Muscle of back (tissue), 3 donors: ENCODE measurements at regions not wholly inside any gene's neighbourhood (a gene's known extent, or its start where the extent isn't known, plus 50 kb on each side); places are given as distances from the start of the nearest gene placed in this dataset.

Source experiments
- DNase-seq, 3 donors: peaks; one replicate each; pipeline versions ENCODE4 v3.0.0 to v3.0.0-alpha.2; 2013

DNA sequence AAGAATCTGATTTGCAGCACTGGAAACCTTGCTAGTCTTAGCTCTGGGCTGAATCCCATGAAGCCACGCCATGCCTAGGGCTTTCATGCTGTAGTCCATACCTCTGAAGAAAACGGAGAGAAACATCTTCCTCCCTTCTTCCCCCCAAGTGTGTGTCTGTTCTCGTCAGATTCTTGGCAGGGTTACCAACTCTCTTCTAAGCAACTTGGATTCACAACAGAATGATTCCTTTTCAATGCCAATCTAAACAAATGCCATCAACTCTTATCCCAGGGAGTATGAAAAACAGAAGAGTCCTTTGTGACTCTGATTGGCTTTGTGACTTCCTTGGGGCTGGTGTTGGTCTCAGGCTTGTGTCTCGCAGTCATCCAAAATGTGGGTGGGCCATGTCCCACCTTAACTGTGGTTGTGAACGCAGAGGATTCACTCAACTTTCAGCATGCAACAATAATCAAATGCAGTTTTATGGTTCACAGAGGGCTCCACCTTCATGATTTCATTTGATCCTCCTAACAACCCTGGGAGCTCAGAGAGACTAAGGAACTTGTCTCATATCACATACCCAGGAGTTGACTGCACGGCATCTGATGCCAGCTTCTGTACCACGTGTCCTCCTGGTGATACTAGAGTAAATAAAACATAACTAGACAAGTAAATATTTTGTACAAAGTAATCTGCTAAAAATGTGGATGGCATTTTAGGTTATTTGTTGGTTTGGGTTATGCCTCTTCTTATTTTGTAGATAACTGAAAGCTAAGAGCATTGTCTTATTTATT lies 186.0 kb upstream of the TNP1 start:
- no peak for DNase-seq

GRCh38 chr2:217040099-217040498 lies 180.2 kb upstream of the TNP1 start:
- no peak for DNase-seq

- no peak for DNase-seq
Measured at GRCh38 chr2:217038001-217038400, 178.1 kb upstream of the TNP1 start.

GRCh38 chr2:217037353-217037752 lies 177.5 kb upstream of the TNP1 start:
- DNase-seq: no peak

DNA sequence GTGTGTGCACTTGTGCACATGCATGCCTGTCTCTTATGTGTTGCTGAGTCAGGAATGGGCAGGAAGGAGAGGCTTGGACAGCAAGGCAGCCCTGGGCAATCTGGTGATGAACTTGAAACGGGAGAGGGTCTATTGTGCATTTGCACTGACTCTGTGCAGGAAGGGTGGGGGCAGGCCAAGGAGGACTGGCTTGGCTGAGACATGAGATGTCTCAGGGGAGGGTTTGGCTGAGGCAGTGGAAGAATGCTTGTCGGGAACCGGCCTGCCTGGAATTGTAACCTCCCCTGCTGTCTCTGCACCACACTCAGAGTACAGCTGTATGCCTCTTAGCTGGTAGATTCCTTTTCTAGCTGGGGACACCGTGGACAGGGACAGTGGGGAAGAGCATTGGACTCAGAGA lies 176.1 kb upstream of the TNP1 start:
- DNase-seq: peak in 2 of 3 donors; percentile 66 to 87

DNA sequence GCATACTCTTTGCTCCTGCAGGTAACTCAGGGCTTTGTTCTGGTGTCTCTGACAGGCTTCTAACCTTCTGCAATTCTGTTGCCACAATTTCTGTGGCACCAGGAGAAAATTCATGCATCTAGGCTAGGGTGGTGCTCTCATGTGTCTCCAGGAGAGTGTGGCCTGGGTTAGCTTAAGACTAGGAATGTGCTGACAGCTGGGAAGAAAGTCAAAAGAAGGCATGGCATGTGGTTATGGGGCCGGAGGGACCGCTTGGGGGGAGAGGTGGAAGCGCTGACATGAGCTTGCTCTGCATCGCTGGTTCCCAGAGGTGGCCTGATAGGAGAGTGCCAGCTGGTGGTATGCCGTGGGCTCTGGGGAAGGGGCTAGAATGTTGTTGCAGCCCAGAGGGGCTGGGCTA lies 173.3 kb upstream of the TNP1 start:
- DNase-seq: peak in 1 of 3 donors; percentile 10

GRCh38 chr2:217031445-217031844 lies 171.6 kb upstream of the TNP1 start:
- peak in 1 of 3 donors; percentile 17 for DNase-seq

- no peak for DNase-seq
Measured at GRCh38 chr2:217030081-217030480, 170.2 kb upstream of the TNP1 start.

- DNase-seq: no peak
Measured at GRCh38 chr2:217028128-217028527, 168.3 kb upstream of the TNP1 start.

DNA sequence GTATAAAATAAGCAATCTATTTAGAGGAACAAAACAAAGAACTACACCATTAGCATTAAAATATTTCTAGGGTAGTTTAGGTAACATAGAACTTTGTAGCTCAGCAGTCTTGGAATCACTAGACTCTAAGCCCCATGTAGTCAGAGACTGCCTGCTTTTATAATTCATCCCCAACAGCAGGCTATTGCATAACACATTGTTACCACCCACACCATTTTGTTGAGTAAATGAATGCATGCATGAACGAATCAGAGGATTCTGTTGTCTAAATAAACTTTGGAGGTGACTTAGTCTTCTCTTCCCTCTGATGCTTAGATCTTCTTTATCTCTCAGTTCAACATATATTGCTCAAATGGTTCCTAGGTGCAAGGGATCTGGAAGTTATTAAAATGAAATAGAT lies 167.6 kb upstream of the TNP1 start:
- DNase-seq: no peak

DNA sequence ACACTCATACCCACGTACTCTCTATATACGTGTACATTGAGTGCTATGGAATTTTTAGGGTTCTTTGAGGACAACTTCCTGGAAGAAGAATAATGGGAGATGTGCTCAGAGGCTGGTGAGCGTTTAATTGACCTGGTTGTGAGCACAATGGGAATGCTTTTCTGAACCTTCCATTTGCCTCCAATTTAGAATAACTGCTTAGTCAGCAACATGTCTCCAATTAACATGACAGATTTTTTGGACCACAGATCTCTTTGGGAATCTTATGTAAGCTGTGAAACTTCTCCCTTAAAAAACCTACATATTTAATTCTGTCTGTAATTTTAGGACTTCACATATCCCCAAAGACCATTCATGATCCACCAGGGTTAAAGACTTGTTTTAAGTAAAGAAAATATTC lies 166.7 kb upstream of the TNP1 start:
- DNase-seq: no peak

DNA sequence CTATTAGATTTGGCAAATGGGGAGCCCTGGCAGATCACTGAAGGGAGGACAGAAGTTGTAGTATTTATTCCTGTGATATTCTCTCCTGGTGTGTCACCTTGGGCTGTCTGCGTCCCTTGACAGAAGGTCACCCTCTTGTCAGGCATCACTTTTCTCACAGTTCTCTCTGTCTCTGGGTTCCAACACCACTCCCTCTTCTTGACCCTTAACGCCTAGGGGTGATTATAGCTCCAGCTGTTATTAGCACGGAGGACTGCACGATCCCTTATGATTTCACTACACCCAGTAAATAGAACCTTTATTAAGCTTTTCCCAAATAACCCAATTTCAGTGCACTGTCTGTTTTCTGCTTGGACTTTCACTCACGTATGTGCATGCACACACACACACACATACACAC lies 166.3 kb upstream of the TNP1 start:
- no peak for DNase-seq

DNA sequence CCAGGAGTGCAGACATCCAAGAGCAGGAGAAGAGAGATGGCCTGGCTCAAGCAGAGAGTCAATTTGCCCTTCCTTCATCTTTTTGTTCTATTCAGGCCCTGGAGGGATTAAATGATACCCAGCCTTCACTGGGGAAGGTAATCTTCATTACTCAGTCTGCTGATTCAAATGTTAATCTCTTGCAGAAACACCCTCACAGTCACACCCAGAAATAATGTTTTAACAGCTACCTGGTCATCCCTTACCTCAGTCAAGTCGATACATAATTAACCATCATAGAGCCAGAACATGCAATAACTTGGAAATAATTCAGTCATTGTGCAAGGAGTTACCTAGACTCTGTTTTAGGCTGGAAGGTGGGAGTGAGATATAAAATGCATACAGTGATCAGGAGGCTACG lies 163.7 kb upstream of the TNP1 start:
- DNase-seq: no peak

DNA sequence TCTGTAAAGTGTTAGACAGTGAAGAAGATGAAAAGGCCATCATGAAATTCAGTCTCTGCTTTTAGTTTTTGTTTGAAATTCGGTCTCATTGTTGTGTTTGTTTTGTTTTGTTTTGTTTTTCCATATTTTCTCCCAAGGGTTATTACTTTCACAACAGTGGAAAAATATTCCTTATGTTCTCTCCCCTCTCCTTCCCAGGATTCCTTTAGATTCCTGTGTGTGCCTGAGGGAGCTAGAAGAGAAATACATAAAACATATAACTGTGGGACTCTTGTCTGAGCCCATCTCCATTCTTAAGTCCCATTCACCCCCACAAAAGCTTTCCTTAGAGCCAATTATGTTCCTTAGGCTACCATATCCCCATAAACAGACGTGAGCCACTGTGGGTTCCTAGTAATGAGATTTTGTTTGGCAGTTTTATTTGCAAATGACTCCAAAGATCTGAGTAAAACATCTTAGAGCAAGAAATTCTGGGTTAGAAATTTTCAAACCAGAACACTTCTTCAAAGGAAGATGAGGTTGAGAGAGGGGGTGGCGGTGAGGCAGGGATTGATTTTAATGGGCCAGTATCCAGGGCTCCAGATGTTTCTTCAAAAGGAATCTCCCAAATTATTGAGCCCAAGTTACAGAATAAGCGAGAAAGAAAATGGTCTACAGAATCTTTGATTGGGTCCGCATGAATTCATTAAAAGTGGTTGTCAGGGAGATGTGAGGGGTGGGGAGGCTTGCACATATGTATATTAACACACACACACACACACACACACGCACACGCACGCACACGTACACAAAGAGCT lies 157.8 kb upstream of the TNP1 start:
- DNase-seq: peak in 2 of 3 donors; percentile 57 to 79

GRCh38 chr2:217016796-217017419 lies 157.0 kb upstream of the TNP1 start:
- peak in 2 of 3 donors; percentile 69 to 86 for DNase-seq

DNA sequence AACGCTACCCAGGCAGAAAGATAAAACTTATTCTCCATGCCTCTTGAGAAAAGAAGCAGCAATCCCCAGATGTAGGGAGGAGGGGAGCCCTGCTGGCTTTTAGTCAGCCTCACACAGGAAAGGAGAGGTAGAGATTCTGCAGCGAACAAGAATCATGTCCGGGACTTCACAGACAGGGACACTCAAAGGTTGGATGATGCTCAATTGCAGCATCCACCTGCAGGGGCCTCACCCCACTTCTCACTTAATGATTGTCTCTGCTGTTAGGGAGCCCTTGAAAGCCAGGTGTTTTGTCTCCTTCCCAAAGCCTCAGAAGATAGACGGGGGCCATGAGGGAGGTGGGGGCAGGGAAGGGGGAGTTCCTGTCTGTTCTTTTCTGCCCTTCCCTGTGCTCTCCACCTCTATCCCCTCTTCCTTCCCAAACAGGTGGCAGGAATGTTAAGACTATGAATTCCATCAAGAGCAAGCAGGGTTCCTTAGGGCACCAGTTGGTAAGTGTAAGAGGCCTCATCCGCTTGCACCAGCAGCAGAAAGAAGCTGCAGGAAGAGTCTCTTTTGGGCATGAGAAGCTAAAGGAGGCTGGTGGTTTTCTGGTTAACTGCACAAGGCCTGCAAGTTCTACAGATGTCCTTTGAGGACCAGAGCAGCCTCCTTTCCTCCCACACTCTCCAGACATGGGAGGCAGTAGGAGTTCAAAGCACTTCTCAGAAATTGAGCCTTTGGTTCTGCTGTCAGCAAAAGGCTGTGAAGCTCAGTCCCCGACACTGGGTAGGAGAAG lies 154.7 kb upstream of the TNP1 start:
- no peak for DNase-seq

- DNase-seq: no peak
Measured at GRCh38 chr2:217013926-217014325, 154.1 kb upstream of the TNP1 start.

DNA sequence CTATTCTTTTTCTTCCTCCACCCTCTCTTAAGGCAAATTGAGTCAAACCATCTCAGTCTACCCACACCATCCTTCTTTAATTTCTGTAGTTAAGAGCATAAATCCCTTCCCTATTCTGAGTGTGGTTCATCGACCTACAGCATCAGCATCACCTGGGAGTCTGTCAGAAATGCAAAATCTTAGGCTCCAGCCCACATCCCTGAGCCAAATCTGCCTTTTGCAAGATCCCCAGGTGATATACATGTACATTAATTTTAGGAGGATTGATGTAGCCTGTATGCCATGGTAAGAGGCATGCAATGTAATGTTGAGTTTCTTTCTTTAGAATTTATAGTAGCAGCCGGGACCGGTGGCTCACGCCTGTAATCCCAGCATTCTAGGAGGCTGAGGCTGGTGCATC lies 151.7 kb upstream of the TNP1 start:
- DNase-seq: no peak

GRCh38 chr2:217010173-217010572 lies 150.3 kb upstream of the TNP1 start:
- no peak for DNase-seq

DNA sequence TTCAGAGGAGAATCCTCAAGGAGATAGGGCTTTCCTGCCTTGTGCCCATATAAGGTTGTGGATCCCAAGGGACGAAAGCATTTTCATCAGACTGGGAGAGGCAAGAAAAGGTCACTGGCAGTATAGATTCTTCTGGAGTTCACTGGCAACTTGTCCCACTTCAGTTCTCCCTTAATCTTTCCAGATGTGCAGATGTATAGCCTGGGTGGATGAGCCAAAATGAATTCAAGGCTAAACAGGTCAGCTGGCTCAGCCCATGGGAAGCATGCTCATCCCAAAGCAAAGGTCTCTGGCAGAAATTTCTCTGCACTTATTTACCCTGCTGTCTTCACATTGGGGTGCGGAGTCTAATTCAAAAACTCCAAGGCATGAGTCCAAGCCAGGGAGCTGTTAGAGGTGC lies 148.9 kb upstream of the TNP1 start:
- peak; percentile 61 to 91 (median 80) for DNase-seq

- no peak for DNase-seq
Measured at GRCh38 chr2:217006217-217006616, 146.4 kb upstream of the TNP1 start.

DNA sequence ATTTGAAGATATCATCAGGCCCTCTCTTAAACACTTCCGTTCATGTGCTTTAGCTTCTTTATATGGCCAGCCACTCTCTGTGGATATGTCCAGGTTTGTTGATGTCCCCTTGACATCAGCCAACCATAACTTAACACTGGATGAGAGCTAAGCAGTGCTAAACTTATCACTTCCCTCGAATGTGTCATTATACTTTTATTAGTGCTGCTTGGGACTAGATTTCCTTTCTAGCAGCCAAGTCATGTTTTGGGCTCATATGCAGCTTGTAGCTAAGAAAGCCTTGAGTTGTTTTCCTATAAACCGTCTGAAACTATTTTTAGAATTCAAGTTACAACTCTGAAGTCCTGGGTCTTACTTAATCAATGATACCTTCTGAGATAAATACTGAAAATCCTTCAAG lies 144.8 kb upstream of the TNP1 start:
- DNase-seq: peak in 2 of 3 donors; percentile 41 to 77
